ENCODE measurements at regions not wholly inside any gene's neighbourhood (a gene's known extent, or its start where the extent isn't known, plus 50 kb on each side); places are given as distances from the start of the nearest gene placed in this dataset.
A peak's percentile ranks its signal among the peaks of the same experiment; 100 is the strongest.

DNA sequence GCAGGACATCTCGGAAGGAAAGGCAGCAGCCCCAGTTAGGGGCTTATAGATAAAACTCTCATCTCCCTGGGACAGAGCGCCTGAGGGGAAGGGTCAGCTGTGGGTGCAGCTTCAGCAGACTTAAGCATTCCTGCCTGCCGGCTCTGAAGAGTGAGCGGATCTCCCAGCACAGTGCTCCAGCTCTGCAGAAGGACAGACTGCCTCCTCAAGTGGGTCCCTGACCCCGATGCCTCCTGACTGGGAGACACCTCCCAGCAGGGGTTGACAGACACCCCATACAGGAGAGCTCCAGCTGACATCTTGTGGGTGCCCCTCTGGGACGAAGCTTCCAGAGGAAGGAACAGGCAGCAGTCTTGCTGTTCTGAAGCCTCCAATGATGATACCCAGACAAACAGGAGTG lies 117.1 kb upstream of the POT1 start:
- no peak for DNase-seq (ENCODE audit: low spot score)

DNA sequence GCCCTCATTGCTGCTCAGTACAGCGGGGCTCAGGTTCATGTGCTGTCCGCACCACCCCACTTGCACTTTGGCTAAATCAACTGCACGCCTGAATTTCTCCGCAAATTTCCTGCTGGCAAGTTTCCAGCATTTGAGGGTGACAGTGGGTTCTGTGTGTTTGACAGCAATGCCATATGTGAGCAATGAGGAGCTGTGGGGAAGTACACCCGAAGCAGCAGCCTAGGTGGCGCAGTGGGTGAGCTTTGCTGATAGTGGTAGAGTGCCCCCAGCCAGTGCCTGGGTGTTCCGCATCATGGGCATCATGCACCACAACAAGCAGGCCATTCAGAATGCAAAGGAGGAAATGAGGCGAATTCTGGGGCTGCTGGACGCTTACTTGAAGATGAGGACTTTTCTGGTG lies 103.9 kb upstream of the POT1 start:
- no peak for DNase-seq (ENCODE audit: low spot score)

DNA sequence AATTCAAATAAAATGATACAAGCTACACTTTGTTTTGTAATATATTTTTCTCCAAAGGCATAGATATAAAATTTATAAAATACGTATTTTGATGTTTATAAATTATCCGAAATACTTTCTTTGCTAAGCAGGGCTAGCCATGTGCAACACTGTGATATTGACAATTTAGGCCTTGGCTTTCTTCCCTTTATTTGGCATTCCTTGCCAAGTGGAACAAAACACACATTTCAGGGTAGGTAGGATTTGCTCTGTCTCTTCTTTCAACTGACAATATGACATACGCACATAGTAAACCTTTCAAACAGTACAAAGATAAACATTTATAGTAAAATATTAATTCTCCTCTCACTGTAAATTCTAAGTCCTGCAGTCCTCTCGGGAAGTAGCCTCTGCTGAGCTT lies 103.3 kb upstream of the POT1 start:
- no peak for DNase-seq (ENCODE audit: low spot score)

DNA sequence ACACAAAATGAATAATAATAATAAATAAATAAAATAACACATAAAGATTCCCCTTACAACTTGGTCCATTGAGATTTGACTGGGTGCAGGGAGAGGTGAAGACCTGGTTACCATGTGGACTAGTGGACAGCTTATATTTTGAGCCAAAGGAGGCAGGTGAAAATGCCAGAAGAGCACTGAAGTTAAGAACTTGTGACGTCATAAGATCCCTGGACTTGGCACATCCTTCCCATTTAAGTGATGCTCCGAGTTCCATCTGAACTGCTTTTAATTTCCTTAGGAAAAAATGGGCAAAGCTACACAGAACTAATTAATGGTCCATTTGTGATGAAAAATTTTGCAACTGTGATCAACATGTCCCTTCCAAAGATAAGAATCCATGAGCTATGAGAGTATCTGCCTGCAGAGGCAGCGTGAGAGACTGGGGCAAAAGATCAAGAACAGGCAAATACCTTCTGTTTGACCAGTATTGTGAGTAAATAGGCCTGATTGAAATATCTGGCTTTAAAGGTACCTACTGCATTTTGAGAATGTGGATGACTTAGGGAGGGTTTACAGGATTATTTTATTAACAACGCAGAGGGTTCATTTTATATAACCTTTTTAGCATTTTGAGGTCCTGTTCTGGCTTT lies 101.2 kb upstream of the POT1 start:
- DNase-seq (ENCODE audit: low spot score) = no peak

DNA sequence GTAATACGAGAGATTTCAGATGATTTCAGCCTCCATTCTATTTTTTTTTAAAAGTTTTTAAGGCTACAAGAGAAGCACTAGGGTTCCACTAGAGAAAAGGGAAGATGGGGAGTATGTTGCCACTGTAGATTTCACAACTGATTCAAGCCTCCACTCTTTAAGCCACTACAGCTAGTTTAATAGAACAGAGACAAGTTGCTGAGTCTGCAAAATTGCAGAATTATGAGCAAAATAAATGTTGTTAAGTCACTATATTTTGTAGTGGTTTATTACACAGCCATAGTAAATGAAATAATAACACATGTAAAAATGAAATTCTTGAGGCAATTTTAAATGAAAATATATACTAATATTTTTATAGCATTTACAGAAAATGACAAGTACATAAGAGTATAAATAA lies 96.0 kb upstream of the POT1 start:
- no peak for DNase-seq (ENCODE audit: low spot score)

DNA sequence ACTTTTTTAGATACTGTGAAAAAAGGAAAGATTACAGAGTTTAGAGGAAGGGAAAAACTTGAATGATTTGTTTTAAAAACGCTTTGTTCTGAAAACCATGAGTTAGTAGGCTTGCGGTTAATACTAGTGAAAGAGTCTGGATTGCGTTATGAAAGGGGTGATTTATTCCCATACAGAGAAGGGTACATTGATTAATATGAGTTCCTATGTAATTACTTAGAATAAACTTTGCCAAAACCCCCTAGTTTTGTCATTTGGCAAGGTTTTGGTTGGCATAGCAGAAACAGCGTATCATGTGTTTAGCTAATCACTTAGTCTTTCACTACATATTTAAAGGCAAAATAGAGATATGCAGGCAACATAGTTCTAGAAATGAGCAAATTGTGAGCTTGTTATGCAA lies 91.2 kb upstream of the POT1 start:
- no peak for DNase-seq (ENCODE audit: low spot score)

DNA sequence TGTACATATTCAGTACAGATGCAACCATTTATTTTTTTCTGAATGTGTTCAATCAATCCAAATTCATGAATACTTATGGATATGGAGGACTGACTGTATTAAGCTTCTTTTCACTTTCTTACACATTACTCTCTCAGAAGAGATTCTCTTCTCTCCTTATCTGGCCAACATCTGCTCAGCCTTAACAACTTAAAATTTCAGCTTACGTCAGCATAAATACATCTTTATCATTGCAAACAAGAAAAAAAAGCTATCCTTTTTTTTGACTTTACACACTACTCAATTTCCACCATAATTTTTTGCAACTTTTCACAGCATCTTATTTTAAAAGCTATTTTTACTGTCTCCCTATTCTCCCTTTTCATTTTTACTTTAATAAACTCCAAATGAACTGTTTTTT lies 80.9 kb upstream of the POT1 start:
- no peak for DNase-seq (ENCODE audit: low spot score)

DNA sequence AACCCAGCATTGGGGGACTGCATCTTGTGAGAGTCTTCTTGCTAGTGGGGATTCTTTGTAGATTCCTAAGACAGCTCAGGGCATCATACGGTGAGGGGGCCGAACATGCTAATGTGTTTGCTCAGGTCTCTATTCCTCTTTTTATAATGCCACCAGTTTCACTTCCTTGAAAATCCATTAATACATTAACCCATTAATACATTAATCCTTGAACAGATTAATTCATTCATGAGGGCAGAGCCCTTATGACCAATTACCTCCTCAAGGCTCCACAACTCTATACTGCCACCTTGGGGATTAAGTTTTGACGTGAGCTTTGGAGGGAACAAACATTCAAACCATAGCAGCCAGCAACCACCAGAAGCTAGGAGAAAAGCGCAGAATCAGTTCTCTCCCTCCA lies 67.2 kb upstream of the POT1 start:
- DNase-seq (ENCODE audit: low spot score) = no peak

DNA sequence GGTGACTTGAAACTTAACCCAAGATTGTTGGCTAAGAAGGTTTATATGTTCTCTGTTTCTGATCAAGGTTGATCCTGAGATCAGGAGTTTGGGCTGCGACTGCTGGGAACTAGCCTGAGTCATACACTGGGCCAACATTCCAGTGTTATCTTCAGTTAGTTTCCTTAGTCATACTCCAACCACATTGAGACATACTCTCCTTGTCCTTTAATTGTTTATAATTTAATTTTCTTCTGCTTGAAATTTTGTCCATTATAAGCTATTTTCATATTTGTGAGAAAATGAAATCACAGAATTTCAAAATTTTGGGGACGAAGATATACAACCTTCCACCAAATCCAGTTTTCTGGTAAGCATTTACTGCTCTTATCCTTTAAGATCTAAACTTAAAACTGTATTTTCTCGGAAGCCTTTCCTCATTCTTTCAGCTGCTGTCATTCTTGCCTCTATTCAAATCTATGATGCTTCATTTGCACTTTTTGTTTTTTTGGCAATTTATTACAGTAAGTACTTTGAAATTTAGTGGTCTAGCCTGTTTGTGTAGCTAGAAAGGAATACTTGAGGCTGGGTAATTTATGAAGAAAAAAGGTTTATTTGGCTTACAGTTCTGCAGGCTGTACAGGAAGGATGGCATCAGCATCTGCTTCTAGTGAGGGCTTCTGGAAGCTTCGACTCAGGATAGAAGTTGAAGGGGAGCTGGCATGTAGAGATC lies 63.4 kb upstream of the POT1 start:
- DNase-seq (ENCODE audit: low spot score) = peak; percentile 91

DNA sequence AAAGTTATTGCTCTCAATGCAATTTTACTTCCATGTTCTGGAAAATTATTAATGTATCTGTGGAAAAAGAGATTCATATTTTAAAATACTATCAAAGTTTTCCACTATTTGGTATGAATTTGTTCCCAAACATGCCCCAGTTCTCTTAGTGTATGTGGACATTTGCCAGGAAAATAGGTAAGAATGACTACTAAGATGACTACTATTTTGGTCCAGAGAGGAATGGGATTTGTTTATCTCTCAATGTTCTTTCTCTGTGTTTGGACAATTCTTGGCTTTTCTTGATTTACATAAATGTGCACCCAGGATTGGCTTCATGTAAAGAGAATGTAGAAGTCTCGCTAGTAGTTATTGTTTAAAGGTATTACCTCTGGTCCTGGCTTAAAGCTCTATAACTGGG lies 60.3 kb upstream of the POT1 start:
- DNase-seq (ENCODE audit: low spot score) = no peak
